SW480 (cell line): ENCODE measurements at regions not wholly inside any gene's neighbourhood (a gene's known extent, or its start where the extent isn't known, plus 50 kb on each side); places are given as distances from the start of the nearest gene placed in this dataset.
"Not testable (repeated sequence)": the region's sequence is repeated elsewhere in the genome, so short reads cannot be mapped to it uniquely, and the experiment has no call there.

Experiments
- DNase-seq: peaks from one replicate; pipeline ENCODE4 v3.0.0-alpha.2; 2016; ENCODE audit warnings: low spot score

- no peak for DNase-seq
These were observed 282.1 kb downstream of the CXCL12 start for GRCh38 chr10:44102726-44103255.

GRCh38 chr10:44101082-44101481 is 283.8 kb downstream of the CXCL12 start:
- DNase-seq = no peak

GRCh38 chr10:44099511-44099910 is 285.4 kb downstream of the CXCL12 start:
- DNase-seq = no peak

GRCh38 chr10:44096217-44096616 is 288.7 kb downstream of the CXCL12 start:
- DNase-seq = not testable (repeated sequence)

GRCh38 chr10:44089671-44090070 is 295.2 kb downstream of the CXCL12 start:
- DNase-seq = no peak

GRCh38 chr10:44087403-44087802 is 297.5 kb downstream of the CXCL12 start:
- DNase-seq = no peak

- DNase-seq = no peak
These were observed 301.0 kb downstream of the CXCL12 start for GRCh38 chr10:44083719-44084400.

GRCh38 chr10:44071479-44071878 is 313.4 kb downstream of the CXCL12 start:
- DNase-seq = no peak

- no peak for DNase-seq
These were observed 314.6 kb downstream of the CXCL12 start for GRCh38 chr10:44070282-44070681.

- no peak for DNase-seq
These were observed 315.3 kb downstream of the CXCL12 start for GRCh38 chr10:44069573-44069972.

- no peak for DNase-seq
These were observed 316.0 kb downstream of the CXCL12 start for GRCh38 chr10:44068716-44069482.

- DNase-seq = no peak
These were observed 317.5 kb downstream of the CXCL12 start for GRCh38 chr10:44067432-44067831.

GRCh38 chr10:44066527-44067255 is 318.2 kb downstream of the CXCL12 start:
- no peak for DNase-seq

- no peak for DNase-seq
These were observed 318.9 kb downstream of the CXCL12 start for GRCh38 chr10:44065788-44066526.

- DNase-seq = no peak
These were observed 319.7 kb downstream of the CXCL12 start for GRCh38 chr10:44064987-44065787.

- DNase-seq = no peak
These were observed 320.6 kb downstream of the CXCL12 start for GRCh38 chr10:44064317-44064716.

GRCh38 chr10:44063686-44064085 is 321.2 kb downstream of the CXCL12 start:
- DNase-seq = no peak

GRCh38 chr10:44060719-44061118 is 324.2 kb downstream of the CXCL12 start:
- no peak for DNase-seq

- DNase-seq = no peak
These were observed 324.7 kb downstream of the CXCL12 start for GRCh38 chr10:44060221-44060620.

GRCh38 chr10:44058259-44058658 is 326.6 kb downstream of the CXCL12 start:
- DNase-seq = no peak
